DOHH2 (cell line): ENCODE measurements at regions not wholly inside any gene's neighbourhood (a gene's known extent, or its start where the extent isn't known, plus 50 kb on each side); places are given as distances from the start of the nearest gene placed in this dataset.

Source experiments
- H3F3A ChIP-seq: fragments of 200-600 bp; sonication (generic), shearing (Covaris generic); 2 replicates; pipeline ENCODE4 v1.6.0; 2016; ENCODE audit warnings: antibody characterized with exemption, mild to moderate bottlenecking; ENCODE audit not compliant: control insufficient read depth, insufficient read depth
- H3K27ac ChIP-seq: fragments of 200-600 bp; sonication (generic); 2 replicates; pipeline ENCODE4 v1.5.1; 2014; ENCODE audit warnings: low read depth, mild to moderate bottlenecking, low read length, moderate library complexity
- H3K27me3 ChIP-seq: fragments of 200-600 bp; sonication (generic); 2 replicates; pipeline ENCODE4 v1.6.1; 2014; ENCODE audit warnings: mild to moderate bottlenecking, low read length, mixed read lengths; ENCODE audit not compliant: control insufficient read depth
- H3K36me3 ChIP-seq: fragments of 200-600 bp; sonication (generic); 2 replicates; pipeline ENCODE4 v1.6.1; 2014; ENCODE audit warnings: mild to moderate bottlenecking, low read length, moderate library complexity, mixed read lengths; ENCODE audit not compliant: control insufficient read depth
- H3K4me1 ChIP-seq: fragments of 200-600 bp; sonication (generic); 2 replicates; pipeline ENCODE4 v1.6.1; 2014; ENCODE audit warnings: mild to moderate bottlenecking, low read length, mixed read lengths; ENCODE audit not compliant: control insufficient read depth
- H3K4me2 ChIP-seq: fragments of 200-600 bp; sonication (generic); 2 replicates; pipeline ENCODE4 v1.6.0; 2014; ENCODE audit warnings: mild to moderate bottlenecking, low read length, moderate library complexity
- H3K4me3 ChIP-seq: fragments of 200-600 bp; sonication (generic); 2 replicates; pipeline ENCODE4 v1.5.1; 2014; ENCODE audit warnings: mild to moderate bottlenecking, low read length, mixed read lengths
- H3K79me2 ChIP-seq: fragments of 200-600 bp; sonication (generic); 2 replicates; pipeline ENCODE4 v1.6.1; 2014; ENCODE audit warnings: mild to moderate bottlenecking, low read length, mixed read lengths; ENCODE audit not compliant: control insufficient read depth
- H3K9me2 ChIP-seq: fragments of 200-600 bp; sonication (generic); replicated peaks from 2 replicates; pipeline ENCODE4 v1.6.1; 2014; ENCODE audit warnings: mild to moderate bottlenecking, low read length, mixed read lengths; ENCODE audit not compliant: control insufficient read depth
- H3K9me3 ChIP-seq: fragments of 200-600 bp; sonication (generic); 2 replicates; pipeline ENCODE4 v1.6.1; 2014; ENCODE audit warnings: antibody characterized with exemption, low read length, mixed read lengths; ENCODE audit not compliant: control insufficient read depth, insufficient read depth
- H4K20me1 ChIP-seq: fragments of 200-600 bp; sonication (generic); 2 replicates; pipeline ENCODE4 v1.6.0; 2014; ENCODE audit warnings: low read depth, mild to moderate bottlenecking, antibody characterized with exemption, low read length, moderate library complexity; ENCODE audit not compliant: control insufficient read depth, insufficient read depth
- EZH2phosphoT487 ChIP-seq: fragments of 200-600 bp; sonication (generic); IDR thresholded peaks from 2 replicates; pipeline ENCODE4 v1.6.1; 2017; ENCODE audit warnings: borderline replicate concordance, mild to moderate bottlenecking, antibody characterized with exemption, low read length, moderate library complexity, mixed read lengths
- TF ChIP-seq, protein P1 (sequence below): fragments of 200-600 bp; sonication (generic); IDR thresholded peaks from one replicate; pipeline ENCODE4 v1.5.1; 2014; ENCODE audit warnings: antibody characterized with exemption, mild to moderate bottlenecking, low read depth, low read length; ENCODE audit not compliant: poor library complexity, severe bottlenecking

- no peak for TF ChIP-seq EZH2phosphoT487
- TF ChIP-seq, protein P1, sequence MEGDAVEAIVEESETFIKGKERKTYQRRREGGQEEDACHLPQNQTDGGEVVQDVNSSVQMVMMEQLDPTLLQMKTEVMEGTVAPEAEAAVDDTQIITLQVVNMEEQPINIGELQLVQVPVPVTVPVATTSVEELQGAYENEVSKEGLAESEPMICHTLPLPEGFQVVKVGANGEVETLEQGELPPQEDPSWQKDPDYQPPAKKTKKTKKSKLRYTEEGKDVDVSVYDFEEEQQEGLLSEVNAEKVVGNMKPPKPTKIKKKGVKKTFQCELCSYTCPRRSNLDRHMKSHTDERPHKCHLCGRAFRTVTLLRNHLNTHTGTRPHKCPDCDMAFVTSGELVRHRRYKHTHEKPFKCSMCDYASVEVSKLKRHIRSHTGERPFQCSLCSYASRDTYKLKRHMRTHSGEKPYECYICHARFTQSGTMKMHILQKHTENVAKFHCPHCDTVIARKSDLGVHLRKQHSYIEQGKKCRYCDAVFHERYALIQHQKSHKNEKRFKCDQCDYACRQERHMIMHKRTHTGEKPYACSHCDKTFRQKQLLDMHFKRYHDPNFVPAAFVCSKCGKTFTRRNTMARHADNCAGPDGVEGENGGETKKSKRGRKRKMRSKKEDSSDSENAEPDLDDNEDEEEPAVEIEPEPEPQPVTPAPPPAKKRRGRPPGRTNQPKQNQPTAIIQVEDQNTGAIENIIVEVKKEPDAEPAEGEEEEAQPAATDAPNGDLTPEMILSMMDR = no peak
- H3K9me2 ChIP-seq = no peaks in the 10 kb centered on the region
- no peaks in the 10 kb centered on the region for H3K79me2 ChIP-seq
- no peak overlapping the region for H3K4me2 ChIP-seq
- no peaks in the 10 kb centered on the region for H3K9me3 ChIP-seq
- no peak overlapping the region for H3K4me3 ChIP-seq
- H4K20me1 ChIP-seq = no peaks in the 10 kb centered on the region
- no peaks in the 10 kb centered on the region for H3K4me1 ChIP-seq
- H3K27ac ChIP-seq = no peak overlapping the region
- H3K27me3 ChIP-seq = no peaks in the 10 kb centered on the region
- no peaks in the 10 kb centered on the region for H3F3A ChIP-seq
- no peaks in the 10 kb centered on the region for H3K36me3 ChIP-seq
Observed at GRCh38 chr12:28065889-28066630, 93.5 kb upstream of the PTHLH start.

- H3K79me2 ChIP-seq = no peaks in the 10 kb centered on the region
- no peak overlapping the region for H3K4me2 ChIP-seq
- H4K20me1 ChIP-seq = no peaks in the 10 kb centered on the region
- no peaks in the 10 kb centered on the region for H3K27me3 ChIP-seq
- H3F3A ChIP-seq = no peaks in the 10 kb centered on the region
- H3K4me3 ChIP-seq = no peak overlapping the region
- no peak overlapping the region for H3K27ac ChIP-seq
- H3K36me3 ChIP-seq = no peaks in the 10 kb centered on the region
- H3K9me3 ChIP-seq = no peaks in the 10 kb centered on the region
- H3K9me2 ChIP-seq = no peaks in the 10 kb centered on the region
- H3K4me1 ChIP-seq = no peaks in the 10 kb centered on the region
- TF ChIP-seq EZH2phosphoT487 = no peak
- TF ChIP-seq, protein P1 = no peak
Observed at GRCh38 chr12:28066879-28067278, 94.3 kb upstream of the PTHLH start.

- Histone ChIP-seq H3K4me3 (no peak overlapping the region), H3K27ac (no peak overlapping the region)
- TF ChIP-seq, protein P1 = no peak
- TF ChIP-seq EZH2phosphoT487 = no peak
Observed at GRCh38 chr12:28068467-28068866, 95.9 kb upstream of the PTHLH start.

More at GRCh38 chr12:28068467-28068866, 95.9 kb upstream of the PTHLH start:
- Histone ChIP-seq H3K9me3 (no peaks in the 10 kb centered on the region), H3K4me1 (no peaks in the 10 kb centered on the region), H3K36me3 (no peaks in the 10 kb centered on the region), H3F3A (no peaks in the 10 kb centered on the region), H4K20me1 (no peaks in the 10 kb centered on the region), H3K79me2 (no peaks in the 10 kb centered on the region), H3K9me2 (no peaks in the 10 kb centered on the region), H3K27me3 (no peaks in the 10 kb centered on the region), H3K4me2 (no peak overlapping the region)
